Kidney (tissue), 13 donors: ENCODE measurements at regions not wholly inside any gene's neighbourhood (a gene's known extent, or its start where the extent isn't known, plus 50 kb on each side); places are given as distances from the start of the nearest gene placed in this dataset.

ENCODE experiments used
- DNase-seq, 5 donors: peaks; one replicate each; pipeline ENCODE4 v3.0.0-alpha.2; 2013 to 2020
- FAIRE-seq: peaks from 2 replicates; lab custom pipeline; 2012; peaks lifted over from hg19 to GRCh38; lab: Jason Lieb, UNC
- H3K27ac ChIP-seq, 2 donors: one replicate each; pipeline ENCODE4 v1.7.0; 2013; ENCODE audit warnings: low read depth in 2 of 2, low read length in 2 of 2, inconsistent platforms in 1 of 2
- H3K27me3 ChIP-seq: one replicate; pipeline ENCODE4 v1.7.1; 2013; ENCODE audit warnings: low read length, inconsistent platforms; ENCODE audit not compliant: control insufficient read depth, insufficient read depth
- H3K36me3 ChIP-seq, 3 donors: one replicate each; pipeline versions ENCODE4 v1.7.0 to v1.7.1; 2013; ENCODE audit warnings: low read length in 3 of 3, control low read depth in 1 of 3, inconsistent platforms in 1 of 3; ENCODE audit not compliant: insufficient read depth in 3 of 3, control insufficient read depth in 2 of 3
- H3K4me1 ChIP-seq, 3 donors: one replicate each; pipeline versions ENCODE4 v1.7.0 to v1.7.1; 2013; ENCODE audit warnings: low read length in 3 of 3, inconsistent platforms in 1 of 3, low read depth in 1 of 3; ENCODE audit not compliant: control insufficient read depth in 2 of 3, insufficient read depth in 2 of 3
- H3K4me3 ChIP-seq, 3 donors: one replicate each; pipeline versions ENCODE4 v1.7.0 to v1.8.1; 2013; ENCODE audit warnings: low read length in 3 of 3, control low read depth in 1 of 3, inconsistent platforms in 1 of 3
- H3K9ac ChIP-seq, 3 donors: one replicate each; pipeline versions ENCODE4 v1.7.0 to v1.7.1; 2013; ENCODE audit warnings: low read length in 3 of 3, control low read depth in 1 of 3, inconsistent platforms in 1 of 3
- H3K9me3 ChIP-seq, 3 donors: one replicate each; pipeline versions ENCODE4 v1.7.0 to v1.7.1; 2013; ENCODE audit warnings: low read length in 3 of 3, control low read depth in 1 of 3, inconsistent platforms in 1 of 3; ENCODE audit not compliant: control insufficient read depth in 2 of 3, insufficient read depth in 1 of 3
- CTCF ChIP-seq: IDR thresholded peaks from 3 replicates; pipeline ENCODE4 v1.5.1; 2012; ENCODE audit warnings: mild to moderate bottlenecking, moderate library complexity, borderline replicate concordance; ENCODE audit not compliant: insufficient read depth; ENCODE audit errors: extremely low read depth
- intact Hi-C: fragments of 100-400 bp; cut with DNase I; formaldehyde crosslinking; loops from one replicate; pipeline ENCODE4 v1.11.1; 2022
- donor health status: control.
- donor health status: control.
- donor health status: control.
- donor health status: control.
- donor health status: control.
- donor health status: DM: yes; HTN: yes; CAD: no.
- donor health status: Normal renal cell carcinoma (clear cell type).

- Histone ChIP-seq H3K9me3 (no peaks in the 10 kb centered on the region), H3K27ac (no peak overlapping the region), H3K4me3 (no peak overlapping the region), H3K9ac (no peak overlapping the region), H3K4me1 (no peaks in the 10 kb centered on the region), H3K36me3 (no peaks in the 10 kb centered on the region), H3K27me3 (no peaks in the 10 kb centered on the region)
- no peak for TF ChIP-seq CTCF
- no peak for FAIRE-seq
- intact Hi-C loops = no loop called here
- no peak for DNase-seq
Measured at GRCh38 chr19:30704771-30705330, 332.7 kb downstream of the ZNF536 start.

- Histone ChIP-seq H3K27ac (no peak overlapping the region), H3K4me3 (no peak overlapping the region), H3K4me1 (no peaks in the 10 kb centered on the region), H3K36me3 (no peaks in the 10 kb centered on the region), H3K27me3 (no peaks in the 10 kb centered on the region), H3K9ac (no peak overlapping the region), H3K9me3 (no peaks in the 10 kb centered on the region)
- intact Hi-C loops = no loop called here
- FAIRE-seq (no peak), DNase-seq (no peak)
- TF ChIP-seq CTCF = no peak
Measured at GRCh38 chr19:30703645-30704044, 331.5 kb downstream of the ZNF536 start.

GRCh38 chr19:30701178-30701577 lies 329.0 kb downstream of the ZNF536 start:
- DNase-seq (peak in 1 of 5 donors; percentile 0), FAIRE-seq (no peak)
- Histone ChIP-seq H3K27ac (no peak overlapping the region), H3K4me3 (no peak overlapping the region), H3K4me1 (no peaks in the 10 kb centered on the region), H3K36me3 (no peaks in the 10 kb centered on the region), H3K27me3 (no peaks in the 10 kb centered on the region), H3K9me3 (no peaks in the 10 kb centered on the region), H3K9ac (no peak overlapping the region)
- intact Hi-C loops = no loop called here
- TF ChIP-seq CTCF = no peak

- H3K9me3 ChIP-seq = no peaks in the 10 kb centered on the region
- H3K4me3 ChIP-seq = no peak overlapping the region
- TF ChIP-seq CTCF = no peak
- H3K4me1 ChIP-seq = no peaks in the 10 kb centered on the region
- DNase-seq (no peak), FAIRE-seq (no peak)
- no peaks in the 10 kb centered on the region for H3K27me3 ChIP-seq
- intact Hi-C loops = no loop called here
- no peak overlapping the region for H3K27ac ChIP-seq
- no peaks in the 10 kb centered on the region for H3K36me3 ChIP-seq
- no peak overlapping the region for H3K9ac ChIP-seq
Measured at GRCh38 chr19:30699871-30700280, 327.7 kb downstream of the ZNF536 start.
